H1 (cell line): ENCODE measurements at regions not wholly inside any gene's neighbourhood (a gene's known extent, or its start where the extent isn't known, plus 50 kb on each side); places are given as distances from the start of the nearest gene placed in this dataset.

Experiments used
- POLR2A ChIP-seq, 2 experiments: IDR thresholded peaks; 1 replicate in 1 of 2; 2 replicates in 1 of 2; pipeline ENCODE4 v1.6.1; 2011; ENCODE audit warnings: low read depth in 2 of 2, low read length in 2 of 2, mild to moderate bottlenecking in 2 of 2; ENCODE audit errors: control extremely low read depth in 1 of 2
- POLR2AphosphoS5 ChIP-seq: IDR thresholded peaks from 2 replicates; pipeline ENCODE4 v1.6.1; 2011; ENCODE audit warnings: low read depth, low read length
- RXRA ChIP-seq: IDR thresholded peaks from 2 replicates; pipeline ENCODE4 v1.6.1; 2011; ENCODE audit warnings: low read depth, mild to moderate bottlenecking, low read length, moderate library complexity; ENCODE audit not compliant: insufficient read depth
- TAF7 ChIP-seq: optimal IDR thresholded peaks from 2 replicates; pipeline ENCODE3; 2011; ENCODE audit warnings: low read depth, mild to moderate bottlenecking, inconsistent platforms, low read length, moderate library complexity, borderline replicate concordance
- TF ChIP-seq, protein P1 (sequence below): IDR thresholded peaks from 2 replicates; pipeline ENCODE4 v1.6.1; 2011; ENCODE audit warnings: low read depth, mild to moderate bottlenecking, low read length; ENCODE audit not compliant: insufficient read depth

- TF ChIP-seq TAF7, result no peak
- no peak for TF ChIP-seq POLR2AphosphoS5
- TF ChIP-seq POLR2A (IDR thresholded peaks at IDR 0.05; ENCODE audit: control extremely low read depth in 1 of 2, low read depth in 2 of 2, low read length in 2 of 2), result no peak
- TF ChIP-seq, protein P1, sequence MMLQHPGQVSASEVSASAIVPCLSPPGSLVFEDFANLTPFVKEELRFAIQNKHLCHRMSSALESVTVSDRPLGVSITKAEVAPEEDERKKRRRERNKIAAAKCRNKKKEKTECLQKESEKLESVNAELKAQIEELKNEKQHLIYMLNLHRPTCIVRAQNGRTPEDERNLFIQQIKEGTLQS, result no peak
- TF ChIP-seq RXRA, result no peak
- TF ChIP-seq, all 59 proteins: peak for 0
Measured at GRCh38 chr2:11976073-11976472, 229.6 kb downstream of the LPIN1 start (continued).
